ENCODE measurements at regions not wholly inside any gene's neighbourhood (a gene's known extent, or its start where the extent isn't known, plus 50 kb on each side); places are given as distances from the start of the nearest gene placed in this dataset.

- no peak for TF ChIP-seq CTCF (IDR thresholded peaks at IDR 0.05)
- Histone ChIP-seq H3K27me3 (no peaks in the 10 kb centered on the region), H3K4me3 (no peak overlapping the region), H3K36me3 (no peaks in the 10 kb centered on the region), H3K9me3 (no peaks in the 10 kb centered on the region), H3K27ac (no peak overlapping the region), H3K4me1 (no peaks in the 10 kb centered on the region)
- ATAC-seq (no peak), DNase-seq (no peak)
- intact Hi-C loops (cut with DNase I), result no loop called here
Observed at GRCh38 chr4:17033768-17034181, 135.3 kb upstream of the LDB2 start.

GRCh38 chr4:17033025-17033767, 134.8 kb upstream of the LDB2 start:
- intact Hi-C loops (cut with DNase I), result no loop called here
- DNase-seq (no peak), ATAC-seq (no peak)
- Histone ChIP-seq H3K36me3 (no peaks in the 10 kb centered on the region), H3K27ac (no peak overlapping the region), H3K4me1 (no peaks in the 10 kb centered on the region), H3K9me3 (no peaks in the 10 kb centered on the region), H3K4me3 (no peak overlapping the region), H3K27me3 (no peaks in the 10 kb centered on the region)
- no peak for TF ChIP-seq CTCF (IDR thresholded peaks at IDR 0.05)

DNA sequence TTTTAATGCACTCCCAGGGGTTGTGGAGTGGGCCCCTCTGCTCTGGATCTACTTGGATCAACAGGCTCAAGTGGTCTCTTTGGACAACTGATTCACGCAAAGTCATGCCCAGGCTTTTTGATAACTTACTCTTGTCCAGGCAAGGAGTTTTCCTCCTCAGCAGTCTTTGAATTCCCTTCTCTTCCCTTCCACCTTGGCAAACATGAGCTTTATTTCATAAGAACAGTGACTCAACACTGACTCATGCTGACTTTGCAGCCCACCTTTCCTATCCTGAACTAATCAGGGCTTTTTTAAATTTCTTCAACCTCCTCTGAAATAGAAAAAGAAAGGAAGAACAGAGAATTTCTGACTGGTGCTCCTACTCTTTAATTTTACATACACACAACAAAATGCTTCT, 132.1 kb upstream of the LDB2 start:
- no peak overlapping the region for H3K4me3 ChIP-seq
- intact Hi-C loops (cut with DNase I), result no loop called here
- ATAC-seq, result peak; percentile 35
- H3K27ac ChIP-seq, result no peak overlapping the region
- H3K36me3 ChIP-seq, result no peaks in the 10 kb centered on the region
- H3K27me3 ChIP-seq, result no peaks in the 10 kb centered on the region
- no peaks in the 10 kb centered on the region for H3K4me1 ChIP-seq
- no peaks in the 10 kb centered on the region for H3K9me3 ChIP-seq
- no peak for DNase-seq
- TF ChIP-seq CTCF (IDR thresholded peaks at IDR 0.05), result no peak

DNA sequence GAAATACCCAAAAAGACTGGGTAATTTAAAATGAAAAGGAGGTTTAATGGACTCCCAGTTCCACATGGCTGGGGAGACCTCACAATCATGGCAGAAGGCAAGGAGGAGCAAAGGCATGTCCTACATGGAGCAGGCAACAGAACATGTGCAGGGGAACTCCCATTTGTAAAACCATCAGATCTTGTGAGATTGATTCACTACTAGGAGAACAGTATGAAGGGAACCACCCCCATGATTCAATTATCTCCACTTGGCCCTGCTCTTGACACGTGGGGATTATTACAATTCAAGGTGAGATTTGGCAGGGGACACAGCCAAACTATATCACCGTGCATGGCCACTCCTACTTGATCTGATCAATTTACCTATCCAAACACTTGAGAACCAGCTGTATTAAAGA, 131.5 kb upstream of the LDB2 start:
- intact Hi-C loops (cut with DNase I), result no loop called here
- no peak for DNase-seq

DNA sequence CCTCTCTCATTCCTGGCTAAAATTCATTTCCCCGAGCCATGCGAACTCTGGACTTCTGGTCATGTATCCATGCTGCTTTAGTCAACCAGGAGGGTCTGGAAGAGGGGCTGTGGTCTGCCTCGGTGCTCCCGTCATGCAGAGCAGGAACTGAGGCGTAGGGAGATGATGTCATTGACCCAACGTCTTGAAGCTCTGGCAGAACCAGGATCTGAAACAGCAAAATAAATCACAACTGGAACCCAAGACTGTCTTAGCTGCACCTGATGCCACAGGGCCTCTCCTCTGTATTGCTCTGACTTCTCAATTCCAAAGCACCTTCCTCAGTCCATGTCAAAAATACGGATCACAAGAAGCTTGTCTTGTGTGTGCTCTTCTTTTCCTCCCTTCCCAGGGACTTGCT, 131.0 kb upstream of the LDB2 start:
- no peaks in the 10 kb centered on the region for H3K27me3 ChIP-seq
- TF ChIP-seq CTCF (IDR thresholded peaks at IDR 0.05), result no peak
- no peaks in the 10 kb centered on the region for H3K4me1 ChIP-seq
- no peak overlapping the region for H3K27ac ChIP-seq
- no peak overlapping the region for H3K4me3 ChIP-seq
- intact Hi-C loops (cut with DNase I), result no loop called here
- ATAC-seq (no peak), DNase-seq (no peak)
- H3K9me3 ChIP-seq, result no peaks in the 10 kb centered on the region
- H3K36me3 ChIP-seq, result no peaks in the 10 kb centered on the region

More for the DNA sequence above, 131.5 kb upstream of the LDB2 start:
- no peak for TF ChIP-seq CTCF (IDR thresholded peaks at IDR 0.05)
- H3K9me3 ChIP-seq, result no peaks in the 10 kb centered on the region
- H3K36me3 ChIP-seq, result no peaks in the 10 kb centered on the region
- H3K4me3 ChIP-seq, result no peak overlapping the region
- no peaks in the 10 kb centered on the region for H3K27me3 ChIP-seq
- H3K27ac ChIP-seq, result no peak overlapping the region
- ATAC-seq, result no peak
- no peaks in the 10 kb centered on the region for H3K4me1 ChIP-seq
